Activated T-cell treated with anti-CD3 and anti-CD28 coated beads, Interleukin-2, amount 50 U/mL, for 4 hours (primary cell): ENCODE measurements at regions not wholly inside any gene's neighbourhood (a gene's known extent, or its start where the extent isn't known, plus 50 kb on each side); places are given as distances from the start of the nearest gene placed in this dataset.

Source experiments
- ATAC-seq, 2 donors: fragments of 200-7000 bp; cut with Tn5 transposase; one replicate each; pipeline ENCODE4 v1.10.0; 2021
- DNase-seq: peaks from one replicate; pipeline ENCODE4 v3.0.0-alpha.2; 2020
- H3K27me3 Mint-ChIP-seq: one replicate; pipeline ENCODE4 v1.8.0; 2021; ENCODE audit warnings: low read depth, mixed read lengths
- H3K36me3 Mint-ChIP-seq: one replicate; pipeline ENCODE4 v1.8.0; 2022; ENCODE audit warnings: mixed read lengths; ENCODE audit not compliant: insufficient read depth
- H3K4me1 Mint-ChIP-seq: one replicate; pipeline ENCODE4 v1.8.0; 2021; ENCODE audit warnings: low read depth, mixed read lengths
- H3K4me3 Mint-ChIP-seq: one replicate; pipeline ENCODE4 v1.8.0; 2021; ENCODE audit warnings: mild to moderate bottlenecking, moderate library complexity, mixed read lengths
- H3K9me3 Mint-ChIP-seq: one replicate; pipeline ENCODE4 v1.8.0; 2021; ENCODE audit warnings: mixed read lengths

DNA sequence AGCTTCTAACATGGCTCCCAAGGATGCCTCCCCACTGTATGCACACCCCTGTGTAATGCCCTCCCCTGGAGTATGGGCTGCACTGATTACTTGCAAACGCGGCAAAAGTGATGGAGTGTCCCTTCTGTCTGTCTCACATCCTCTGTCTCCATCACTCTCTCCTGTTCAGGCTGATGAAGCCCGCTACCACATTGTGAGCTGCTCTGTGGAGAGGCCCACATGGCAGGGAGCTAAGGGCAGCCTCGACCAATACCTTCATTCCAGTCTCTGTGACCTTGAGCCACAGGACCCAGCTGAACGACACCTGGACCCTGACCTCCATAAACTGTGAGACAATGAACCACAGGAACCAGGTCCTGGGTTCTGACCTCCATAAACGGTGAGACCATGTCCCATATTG, 154.1 kb upstream of the ETV3 start:
- ATAC-seq (no peak), DNase-seq (no peak)
- peaks cover 34% of the 10 kb centered on the region for H3K27me3 Mint-ChIP-seq
- H3K4me1 Mint-ChIP-seq = no peaks in the 10 kb centered on the region
- H3K4me3 Mint-ChIP-seq = no peak overlapping the region
- H3K9me3 Mint-ChIP-seq = no peaks in the 10 kb centered on the region
- H3K36me3 Mint-ChIP-seq = no peaks in the 10 kb centered on the region

DNA sequence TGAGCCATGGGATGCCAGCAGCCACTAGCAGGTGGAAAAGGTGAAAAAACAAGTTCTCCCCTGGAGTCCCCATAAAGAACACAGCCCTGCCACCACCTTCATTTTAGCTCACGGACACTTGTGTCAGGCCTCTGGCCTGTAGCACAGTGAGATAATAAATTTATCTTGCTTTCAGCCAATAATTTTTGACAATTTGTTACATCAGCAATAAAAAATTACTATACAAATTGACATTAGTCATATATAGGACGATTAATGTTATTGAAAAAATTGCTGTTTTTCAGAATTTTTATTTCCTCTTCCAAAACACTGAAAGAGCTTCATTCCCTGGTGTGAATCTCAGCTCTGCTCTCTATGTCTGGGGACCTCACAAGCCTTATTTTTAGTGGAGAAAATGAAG, 152.9 kb upstream of the ETV3 start:
- no peaks in the 10 kb centered on the region for H3K4me1 Mint-ChIP-seq
- H3K9me3 Mint-ChIP-seq = no peaks in the 10 kb centered on the region
- H3K4me3 Mint-ChIP-seq = no peak overlapping the region
- peaks cover 36% of the 10 kb centered on the region for H3K27me3 Mint-ChIP-seq
- DNase-seq = no peak
- no peaks in the 10 kb centered on the region for H3K36me3 Mint-ChIP-seq
- no peak for ATAC-seq

DNA sequence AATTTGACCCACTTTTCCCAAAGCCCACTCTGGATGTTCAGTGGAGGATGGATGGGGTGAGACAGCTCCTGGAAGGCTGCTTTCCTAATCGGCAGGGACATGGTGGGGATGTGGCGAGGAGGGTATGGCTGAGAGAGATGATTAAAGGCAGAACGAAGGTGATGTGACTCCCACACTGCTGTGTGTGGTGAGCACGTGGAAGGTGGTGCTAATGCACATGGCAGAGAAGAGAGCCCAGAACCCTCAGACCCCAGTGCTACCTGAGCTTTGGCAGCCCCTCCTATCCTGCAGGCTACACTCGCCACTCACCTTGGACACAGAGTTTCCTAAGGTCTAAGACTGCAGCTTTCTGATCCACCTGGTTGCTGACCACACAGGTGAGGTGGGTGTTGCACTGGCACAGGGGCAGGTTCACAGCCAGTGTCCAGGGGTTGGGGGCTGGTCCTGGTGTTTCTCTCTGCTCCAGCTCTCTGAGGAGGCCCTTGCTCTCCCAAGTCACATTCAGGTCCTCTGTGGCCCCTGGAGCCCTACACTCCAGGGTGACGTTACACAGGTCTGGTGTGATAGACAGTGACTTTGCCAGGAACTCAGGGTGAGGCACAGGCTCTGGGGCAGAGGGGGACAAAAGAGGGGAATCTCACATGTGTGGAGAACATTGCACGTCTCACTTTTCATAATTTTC, 151.4 kb upstream of the ETV3 start:
- ATAC-seq = no peak
- no peaks in the 10 kb centered on the region for H3K9me3 Mint-ChIP-seq
- DNase-seq = no peak
- H3K27me3 Mint-ChIP-seq = peaks cover 34% of the 10 kb centered on the region
- H3K36me3 Mint-ChIP-seq = no peaks in the 10 kb centered on the region
- H3K4me1 Mint-ChIP-seq = no peaks in the 10 kb centered on the region
- no peak overlapping the region for H3K4me3 Mint-ChIP-seq

DNA sequence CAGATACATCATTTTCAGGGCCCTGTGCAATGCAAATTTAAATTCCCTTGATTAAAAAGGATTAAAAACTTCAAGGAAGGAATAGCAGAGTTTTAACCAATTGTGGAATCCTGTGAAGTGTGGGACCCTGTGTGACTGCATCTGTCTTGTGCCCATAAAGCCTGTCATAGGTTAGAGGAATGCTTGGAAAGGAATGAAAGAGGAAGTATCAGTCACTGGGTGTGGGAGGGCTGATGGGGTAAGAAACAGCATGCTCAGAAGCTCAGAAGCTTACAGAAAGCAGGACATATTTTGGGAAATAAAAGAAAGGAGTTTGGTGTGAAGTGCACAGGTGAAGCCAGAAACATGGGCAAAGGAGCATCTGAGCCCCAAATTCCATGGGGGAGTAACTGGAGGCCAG, 150.8 kb upstream of the ETV3 start:
- Mint-ChIP-seq H3K4me1 (no peaks in the 10 kb centered on the region), H3K27me3 (peaks cover 38% of the 10 kb centered on the region), H3K4me3 (no peak overlapping the region), H3K36me3 (no peaks in the 10 kb centered on the region), H3K9me3 (no peaks in the 10 kb centered on the region)
- ATAC-seq (no peak), DNase-seq (no peak)

DNA sequence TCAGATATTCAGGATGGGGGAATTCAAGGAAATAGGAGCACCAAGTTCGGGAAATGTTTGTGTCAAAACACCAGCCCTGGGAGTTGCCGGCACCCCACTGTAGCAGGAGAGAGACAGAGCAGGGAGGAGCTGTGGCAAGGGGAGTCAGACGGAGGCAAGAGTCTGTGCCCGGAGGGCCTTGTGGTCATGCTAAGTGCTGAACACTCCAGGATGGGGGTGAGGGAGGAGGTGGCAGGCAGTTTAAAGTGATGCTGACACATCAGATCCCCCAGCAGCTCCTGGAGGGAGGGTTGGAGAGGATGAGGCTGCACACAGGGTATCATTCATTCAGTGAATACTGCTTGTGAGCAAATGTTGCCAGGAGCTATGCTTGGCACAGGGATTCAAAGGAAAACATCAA, 150.3 kb upstream of the ETV3 start:
- no peaks in the 10 kb centered on the region for H3K4me1 Mint-ChIP-seq
- peaks cover 36% of the 10 kb centered on the region for H3K27me3 Mint-ChIP-seq
- no peak overlapping the region for H3K4me3 Mint-ChIP-seq

DNA sequence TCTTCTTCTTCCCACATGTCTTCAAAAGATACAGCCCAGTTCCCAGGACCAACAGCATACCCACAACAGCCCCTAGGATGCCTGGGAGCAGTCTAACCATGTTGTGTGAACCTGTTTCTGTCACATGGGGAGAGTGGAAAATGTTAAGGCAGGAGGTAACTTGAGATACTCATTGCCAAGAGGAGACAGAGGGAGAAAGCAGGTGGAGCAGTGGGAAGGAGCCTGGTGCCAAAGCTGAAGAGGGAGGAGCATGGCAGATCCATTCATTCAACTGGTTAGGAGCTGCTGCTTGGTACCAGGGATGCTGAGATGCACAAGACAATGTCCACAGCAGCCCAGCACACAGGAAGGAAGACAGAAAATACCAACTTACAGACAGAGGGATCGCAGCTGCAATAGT, 149.8 kb upstream of the ETV3 start:
- Mint-ChIP-seq H3K9me3 (no peaks in the 10 kb centered on the region), H3K36me3 (no peaks in the 10 kb centered on the region), H3K27me3 (peaks cover 35% of the 10 kb centered on the region), H3K4me1 (no peaks in the 10 kb centered on the region), H3K4me3 (no peak overlapping the region)
- ATAC-seq = no peak
- no peak for DNase-seq

More for the DNA sequence above, 150.3 kb upstream of the ETV3 start:
- no peaks in the 10 kb centered on the region for H3K9me3 Mint-ChIP-seq
- ATAC-seq = no peak
- no peaks in the 10 kb centered on the region for H3K36me3 Mint-ChIP-seq
- no peak for DNase-seq

DNA sequence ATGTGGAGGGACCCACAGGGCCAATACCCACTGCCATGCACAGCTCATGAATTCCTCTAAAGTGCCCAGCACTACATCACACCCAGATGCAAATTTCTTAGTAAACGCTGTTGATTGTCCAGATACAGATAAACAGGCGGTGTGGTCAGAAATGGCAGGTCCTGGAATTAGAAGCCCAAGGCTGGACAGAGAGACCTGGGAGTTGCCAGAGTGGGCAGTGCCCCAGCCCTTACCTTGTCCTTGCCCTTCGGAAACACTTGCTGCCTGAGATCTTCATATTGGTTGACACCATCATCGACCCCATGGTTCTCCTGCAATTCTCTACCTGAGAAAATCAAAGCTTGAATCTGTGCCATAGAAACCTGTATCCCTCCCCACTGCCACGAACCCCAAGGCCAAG, 149.3 kb upstream of the ETV3 start:
- no peak for DNase-seq
- Mint-ChIP-seq H3K4me1 (no peaks in the 10 kb centered on the region), H3K36me3 (no peaks in the 10 kb centered on the region), H3K4me3 (no peak overlapping the region), H3K9me3 (no peaks in the 10 kb centered on the region), H3K27me3 (peaks cover 41% of the 10 kb centered on the region)
- ATAC-seq = no peak

DNA sequence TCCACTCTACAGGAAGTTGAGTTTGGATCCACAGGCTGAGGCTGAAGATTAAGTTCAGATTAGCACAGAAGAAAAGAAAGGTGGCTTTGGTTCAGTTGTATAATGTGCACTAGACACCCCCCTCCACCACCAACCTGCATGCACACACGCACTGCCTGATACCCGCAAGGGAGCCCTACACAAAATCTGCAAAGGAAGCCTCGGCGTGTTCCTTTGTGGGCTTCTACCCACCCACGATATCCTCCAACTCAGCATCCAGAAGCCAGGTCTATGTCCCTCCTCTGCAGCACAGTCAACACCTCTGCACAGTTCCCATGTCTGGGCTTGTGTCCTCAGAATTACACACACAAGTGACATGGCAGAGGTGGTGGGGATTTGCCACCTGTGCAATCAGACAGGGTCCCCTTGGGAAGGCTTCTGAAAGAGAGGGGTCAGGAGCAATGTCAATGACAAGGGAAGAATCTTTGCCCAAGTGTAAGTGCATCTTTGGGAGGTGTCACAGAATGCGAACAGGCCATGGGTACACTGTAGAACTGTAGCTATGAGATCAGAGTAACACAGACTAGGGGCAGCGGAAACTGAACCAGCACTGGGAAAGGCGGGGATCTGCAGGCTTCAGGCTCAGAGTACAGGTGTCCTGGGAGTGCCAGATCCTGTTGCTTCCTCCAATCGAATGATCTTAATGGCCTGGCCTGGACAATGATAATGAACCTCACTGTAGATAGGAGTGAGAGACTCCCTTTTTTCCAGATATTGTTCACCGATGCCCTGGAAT, 148.6 kb upstream of the ETV3 start:
- Mint-ChIP-seq H3K9me3 (no peaks in the 10 kb centered on the region), H3K4me3 (no peak overlapping the region), H3K36me3 (no peaks in the 10 kb centered on the region), H3K4me1 (no peaks in the 10 kb centered on the region), H3K27me3 (peaks cover 45% of the 10 kb centered on the region)
- DNase-seq (no peak), ATAC-seq (no peak)

DNA sequence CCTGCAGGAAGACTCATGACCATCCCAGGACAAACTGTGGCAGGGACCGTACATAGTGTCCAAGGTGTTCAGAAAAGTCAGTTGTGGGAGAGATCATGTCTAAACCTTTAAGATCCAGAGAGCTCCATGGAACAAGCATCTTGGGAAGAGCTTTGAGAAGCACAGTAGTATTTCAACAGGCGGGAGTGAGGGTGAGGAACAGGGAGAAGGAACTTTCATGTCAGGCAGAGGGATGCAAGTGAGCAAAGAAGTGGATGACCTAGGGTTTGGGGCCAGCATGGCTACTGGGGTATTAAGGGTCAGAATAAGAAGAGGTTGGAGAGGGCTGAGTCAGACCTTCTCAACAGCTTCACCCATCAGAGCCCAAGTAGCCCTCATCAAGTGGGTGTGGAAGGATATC, 147.9 kb upstream of the ETV3 start:
- DNase-seq (no peak), ATAC-seq (no peak)
- Mint-ChIP-seq H3K27me3 (peaks cover 50% of the 10 kb centered on the region), H3K4me3 (no peak overlapping the region), H3K4me1 (no peaks in the 10 kb centered on the region), H3K9me3 (no peaks in the 10 kb centered on the region), H3K36me3 (no peaks in the 10 kb centered on the region)

DNA sequence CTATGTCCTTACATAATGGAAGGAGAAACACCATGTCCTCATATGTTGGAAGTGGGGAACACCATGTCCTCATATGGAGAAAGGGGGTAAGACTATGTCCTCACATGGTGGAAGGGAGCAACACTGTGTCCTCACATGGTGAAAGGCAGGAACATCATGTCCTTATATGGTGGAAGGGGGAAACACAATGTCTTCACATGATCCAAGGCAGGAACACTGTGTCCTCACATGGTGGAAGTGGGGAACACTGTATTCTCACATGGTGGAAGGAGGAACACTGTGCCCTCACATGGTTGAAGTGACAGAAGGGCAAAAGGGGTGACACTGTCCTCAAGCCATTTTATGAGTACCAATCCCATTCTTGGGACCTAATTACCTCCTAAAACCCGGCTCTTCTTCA, 146.3 kb upstream of the ETV3 start:
- Mint-ChIP-seq H3K27me3 (peaks cover 56% of the 10 kb centered on the region), H3K4me1 (no peaks in the 10 kb centered on the region), H3K9me3 (no peaks in the 10 kb centered on the region), H3K36me3 (no peaks in the 10 kb centered on the region), H3K4me3 (no peak overlapping the region)
- no peak for ATAC-seq
- no peak for DNase-seq

DNA sequence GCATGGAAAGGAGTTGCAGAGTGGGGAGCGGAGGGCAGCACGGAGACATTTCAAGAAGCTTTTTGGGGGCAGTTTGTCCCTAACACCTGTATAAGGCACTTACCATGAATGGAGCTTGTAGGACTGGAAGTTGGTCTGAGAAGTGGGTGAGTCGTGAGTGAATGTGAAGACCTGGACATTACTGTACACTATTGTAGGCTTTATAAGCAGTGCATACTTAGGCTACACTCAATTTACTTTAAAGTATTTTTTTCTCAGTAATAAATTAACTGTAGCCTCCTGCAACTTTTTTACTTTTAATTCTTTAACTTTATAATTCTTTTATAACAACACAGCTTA, 141.6 kb upstream of the ETV3 start:
- Mint-ChIP-seq H3K36me3 (no peaks in the 10 kb centered on the region), H3K4me1 (no peaks in the 10 kb centered on the region), H3K4me3 (no peak overlapping the region), H3K27me3 (peaks cover 32% of the 10 kb centered on the region), H3K9me3 (no peaks in the 10 kb centered on the region)
- ATAC-seq (no peak), DNase-seq (no peak)

DNA sequence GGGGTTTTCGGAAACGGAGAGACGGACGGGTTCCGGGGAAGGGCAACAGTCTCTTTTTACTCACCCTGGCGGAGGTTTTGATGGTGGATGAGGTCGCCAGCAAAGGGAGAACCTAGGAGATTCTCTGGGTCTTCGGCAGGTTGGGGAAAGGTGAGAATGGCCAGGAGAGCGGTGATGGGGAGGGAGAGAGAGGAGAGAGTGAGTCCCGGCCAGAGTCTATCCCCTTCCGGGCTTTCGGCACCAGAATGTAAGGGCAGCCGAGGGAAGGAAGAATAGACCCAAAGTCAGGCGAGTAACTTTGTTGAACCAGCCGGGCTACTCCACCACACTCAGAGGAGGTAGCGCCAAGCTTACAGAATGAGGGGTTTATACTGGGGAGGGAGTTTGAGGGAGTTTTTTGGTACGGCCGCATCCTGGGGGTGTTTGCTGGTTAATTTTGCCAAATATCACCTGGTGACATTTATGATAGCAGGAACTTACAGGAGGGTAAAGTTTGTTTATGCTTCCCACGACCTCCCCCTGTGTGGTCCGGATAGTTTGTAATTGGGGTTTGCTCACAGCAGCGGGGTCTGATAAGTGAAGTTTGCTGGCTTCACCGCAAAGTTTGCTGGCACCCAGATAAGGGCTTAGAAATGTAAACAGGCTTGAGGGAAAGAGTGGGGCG, 141.1 kb upstream of the ETV3 start:
- ATAC-seq (no peak), DNase-seq (no peak)
- H3K9me3 Mint-ChIP-seq = no peaks in the 10 kb centered on the region
- no peaks in the 10 kb centered on the region for H3K4me1 Mint-ChIP-seq
- peaks cover 30% of the 10 kb centered on the region for H3K27me3 Mint-ChIP-seq
- H3K4me3 Mint-ChIP-seq = no peak overlapping the region
- no peaks in the 10 kb centered on the region for H3K36me3 Mint-ChIP-seq

DNA sequence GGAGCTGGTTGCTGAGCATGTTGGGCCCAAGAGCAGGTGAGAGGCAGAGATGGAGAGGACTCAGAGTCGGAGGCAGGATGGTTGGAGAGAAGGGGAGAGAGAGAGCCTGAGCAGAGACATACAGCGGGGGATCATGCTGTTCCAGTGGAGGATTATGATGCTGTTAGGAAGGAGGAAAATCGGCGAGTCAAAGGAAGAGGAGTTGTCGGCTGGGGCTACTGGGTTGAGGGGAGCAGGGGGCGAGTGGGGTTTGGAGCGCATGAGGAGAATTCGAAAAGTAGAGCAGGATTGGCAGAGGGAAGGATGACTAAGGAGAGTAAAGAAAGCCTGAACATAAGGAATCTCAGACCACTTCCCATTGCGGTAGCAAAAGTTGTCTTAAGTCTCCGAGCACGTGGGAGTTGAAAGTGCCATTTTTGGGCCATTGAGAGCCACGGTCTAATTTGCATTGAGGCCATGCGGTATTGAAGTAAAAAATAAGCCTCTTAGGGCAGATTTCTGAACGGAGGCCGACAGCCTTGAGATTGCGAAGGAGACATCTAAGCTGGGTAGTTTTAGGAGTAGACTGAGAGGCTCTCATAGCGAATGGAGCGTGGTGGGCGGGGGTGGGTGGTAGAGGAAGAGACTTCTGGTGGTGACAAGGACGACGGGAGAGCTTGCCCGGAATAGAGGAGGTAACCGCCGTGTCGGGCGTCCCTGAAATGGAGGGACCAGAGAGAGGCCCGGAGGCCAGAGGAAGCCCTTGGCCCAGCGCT, 140.4 kb upstream of the ETV3 start:
- Mint-ChIP-seq H3K4me3 (no peak overlapping the region), H3K4me1 (no peaks in the 10 kb centered on the region), H3K27me3 (peaks cover 26% of the 10 kb centered on the region), H3K9me3 (no peaks in the 10 kb centered on the region), H3K36me3 (no peaks in the 10 kb centered on the region)
- no peak for DNase-seq
- ATAC-seq = no peak

DNA sequence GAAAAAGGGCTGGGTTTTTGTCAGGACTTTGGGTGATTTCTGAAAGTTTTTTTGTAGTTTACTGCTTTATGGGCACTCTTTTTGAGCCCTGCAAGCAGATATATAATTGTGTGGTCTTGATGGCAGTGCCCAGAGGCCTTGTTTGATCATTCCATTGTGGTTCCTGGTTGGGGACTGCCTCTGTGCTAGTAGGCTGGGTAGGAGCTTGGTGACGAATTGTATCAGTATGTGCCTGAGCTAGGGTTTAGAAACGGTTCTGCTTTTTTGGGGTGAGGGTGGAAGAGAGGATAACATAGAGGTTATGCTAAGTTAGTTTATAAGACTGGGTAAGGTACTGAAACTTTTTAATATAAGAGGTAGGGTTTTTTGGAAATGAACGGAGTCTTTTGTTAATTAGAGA, 139.7 kb upstream of the ETV3 start:
- Mint-ChIP-seq H3K4me1 (no peaks in the 10 kb centered on the region), H3K27me3 (peaks cover 24% of the 10 kb centered on the region), H3K4me3 (no peak overlapping the region), H3K36me3 (no peaks in the 10 kb centered on the region), H3K9me3 (no peaks in the 10 kb centered on the region)
- DNase-seq (no peak), ATAC-seq (no peak)
